ENCODE measurements at regions not wholly inside any gene's neighbourhood (a gene's known extent, or its start where the extent isn't known, plus 50 kb on each side); places are given as distances from the start of the nearest gene placed in this dataset.

GRCh38 chr9:75612205-75612604 lies 278.3 kb upstream of the PCSK5 start:
- ChIA-PET CTCF (interaction anchor here (0.9 kb wide), 1 partner anchor 11 kb away, joined by 3 read pairs; no protein-coding TSS in a partner anchor), POLR2A (no interaction called here)
- Histone ChIP-seq H3K4me3 (ENCODE audit: low read depth in 2 of 2, low read length in 1 of 2) (no peak overlapping the region), H3K4me2 (no peak overlapping the region), H3K27ac (ENCODE audit: low read depth in 2 of 2, low read length in 1 of 2) (no peak overlapping the region), H3K79me2 (ENCODE audit: insufficient read depth) (no peaks in the 10 kb centered on the region), H3K4me1 (ENCODE audit: control insufficient read depth in 1 of 2, insufficient read depth in 2 of 2, low read depth in 1 of 2, low read length in 1 of 2) (no peaks in the 10 kb centered on the region), H3F3A (replicated peaks; ENCODE audit: insufficient read depth) (no peaks in the 10 kb centered on the region), H2AFZ (ENCODE audit: low read depth) (no peak overlapping the region), H3K9ac (no peak overlapping the region), H4K20me1 (ENCODE audit: insufficient read depth) (no peaks in the 10 kb centered on the region), H3K27me3 (ENCODE audit: insufficient read depth) (no peaks in the 10 kb centered on the region), H3K9me3 (no peaks in the 10 kb centered on the region), H3K36me3 (replicated peaks in 1 of 2; ENCODE audit: control insufficient read depth in 1 of 2, insufficient read depth in 2 of 2, low read length in 1 of 2) (no peaks in the 10 kb centered on the region), H3K9me2 (no peaks in the 10 kb centered on the region)
- no peak for DNase-seq
- TF ChIP-seq CHD2 (IDR thresholded peaks at IDR 0.05; ENCODE audit: low read length, partially characterized antibody) (no peak), RAD21 (IDR thresholded peaks at IDR 0.05; ENCODE audit: low read length) (no peak), MEF2A (IDR thresholded peaks at IDR 0.05; ENCODE audit: borderline replicate concordance, low read depth) (no peak), GATA2 (CRISPR knock-in tag; IDR thresholded peaks at IDR 0.05) (no peak), FOSL2 (IDR thresholded peaks at IDR 0.05; ENCODE audit: borderline replicate concordance, low read depth) (no peak), JUND (IDR thresholded peaks at IDR 0.05) (no peak), RFX5 (IDR thresholded peaks at IDR 0.05; ENCODE audit: low read length) (no peak), EZH2phosphoT487 (IDR thresholded peaks at IDR 0.05; ENCODE audit: borderline replicate concordance, low read depth) (no peak), FOXM1 (IDR thresholded peaks at IDR 0.05; ENCODE audit: low read depth) (no peak)
- TF ChIP-seq, protein P1, sequence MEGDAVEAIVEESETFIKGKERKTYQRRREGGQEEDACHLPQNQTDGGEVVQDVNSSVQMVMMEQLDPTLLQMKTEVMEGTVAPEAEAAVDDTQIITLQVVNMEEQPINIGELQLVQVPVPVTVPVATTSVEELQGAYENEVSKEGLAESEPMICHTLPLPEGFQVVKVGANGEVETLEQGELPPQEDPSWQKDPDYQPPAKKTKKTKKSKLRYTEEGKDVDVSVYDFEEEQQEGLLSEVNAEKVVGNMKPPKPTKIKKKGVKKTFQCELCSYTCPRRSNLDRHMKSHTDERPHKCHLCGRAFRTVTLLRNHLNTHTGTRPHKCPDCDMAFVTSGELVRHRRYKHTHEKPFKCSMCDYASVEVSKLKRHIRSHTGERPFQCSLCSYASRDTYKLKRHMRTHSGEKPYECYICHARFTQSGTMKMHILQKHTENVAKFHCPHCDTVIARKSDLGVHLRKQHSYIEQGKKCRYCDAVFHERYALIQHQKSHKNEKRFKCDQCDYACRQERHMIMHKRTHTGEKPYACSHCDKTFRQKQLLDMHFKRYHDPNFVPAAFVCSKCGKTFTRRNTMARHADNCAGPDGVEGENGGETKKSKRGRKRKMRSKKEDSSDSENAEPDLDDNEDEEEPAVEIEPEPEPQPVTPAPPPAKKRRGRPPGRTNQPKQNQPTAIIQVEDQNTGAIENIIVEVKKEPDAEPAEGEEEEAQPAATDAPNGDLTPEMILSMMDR (IDR thresholded peaks at IDR 0.05), result no peak
- TF ChIP-seq, protein P2, sequence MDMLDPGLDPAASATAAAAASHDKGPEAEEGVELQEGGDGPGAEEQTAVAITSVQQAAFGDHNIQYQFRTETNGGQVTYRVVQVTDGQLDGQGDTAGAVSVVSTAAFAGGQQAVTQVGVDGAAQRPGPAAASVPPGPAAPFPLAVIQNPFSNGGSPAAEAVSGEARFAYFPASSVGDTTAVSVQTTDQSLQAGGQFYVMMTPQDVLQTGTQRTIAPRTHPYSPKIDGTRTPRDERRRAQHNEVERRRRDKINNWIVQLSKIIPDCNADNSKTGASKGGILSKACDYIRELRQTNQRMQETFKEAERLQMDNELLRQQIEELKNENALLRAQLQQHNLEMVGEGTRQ (IDR thresholded peaks at IDR 0.05; ENCODE audit: borderline replicate concordance, low read depth, low read length), result no peak

GRCh38 chr9:75612754-75613153 lies 277.7 kb upstream of the PCSK5 start:
- H3K79me2 ChIP-seq (ENCODE audit: insufficient read depth), result no peaks in the 10 kb centered on the region
- no peak overlapping the region for H3K9ac ChIP-seq
- H3K9me2 ChIP-seq, result no peaks in the 10 kb centered on the region
- DNase-seq, result no peak
- no peaks in the 10 kb centered on the region for H3K4me1 ChIP-seq (ENCODE audit: control insufficient read depth in 1 of 2, insufficient read depth in 2 of 2, low read depth in 1 of 2, low read length in 1 of 2)
- CTCF ChIA-PET, result interaction anchor here (0.9 kb wide), 1 partner anchor 11 kb away, joined by 3 read pairs; no protein-coding TSS in a partner anchor
- no peaks in the 10 kb centered on the region for H3K27me3 ChIP-seq (ENCODE audit: insufficient read depth)
- H3K9me3 ChIP-seq, result no peaks in the 10 kb centered on the region
- H2AFZ ChIP-seq (ENCODE audit: low read depth), result no peak overlapping the region
- H3K27ac ChIP-seq (ENCODE audit: low read depth in 2 of 2, low read length in 1 of 2), result no peak overlapping the region
- POLR2A ChIA-PET, result no interaction called here
- H4K20me1 ChIP-seq (ENCODE audit: insufficient read depth), result no peaks in the 10 kb centered on the region
- no peaks in the 10 kb centered on the region for H3K36me3 ChIP-seq (replicated peaks in 1 of 2; ENCODE audit: control insufficient read depth in 1 of 2, insufficient read depth in 2 of 2, low read length in 1 of 2)
- 0% methylated on average over 3 of the region's 3 CpGs for WGBS (ENCODE audit: low lambda C conversion rate)
- no peak overlapping the region for H3K4me3 ChIP-seq (ENCODE audit: low read depth in 2 of 2, low read length in 1 of 2)
- H3K4me2 ChIP-seq, result no peak overlapping the region
- H3F3A ChIP-seq (replicated peaks; ENCODE audit: insufficient read depth), result no peaks in the 10 kb centered on the region
- TF ChIP-seq NFIC (IDR thresholded peaks at IDR 0.05; ENCODE audit: borderline replicate concordance) (no peak), SIN3A (IDR thresholded peaks at IDR 0.05; ENCODE audit: borderline replicate concordance, low read depth, low read length) (no peak), FOXM1 (IDR thresholded peaks at IDR 0.05; ENCODE audit: low read depth) (no peak), JUND (IDR thresholded peaks at IDR 0.05) (no peak), TCF12 (IDR thresholded peaks at IDR 0.05) (no peak), TAF1 (IDR thresholded peaks at IDR 0.05; ENCODE audit: borderline replicate concordance, low read depth, low read length) (no peak), MXI1 (IDR thresholded peaks at IDR 0.05; ENCODE audit: low read depth, low read length) (no peak), RAD21 (IDR thresholded peaks at IDR 0.05; ENCODE audit: low read length) (no peak), FOSL2 (IDR thresholded peaks at IDR 0.05; ENCODE audit: borderline replicate concordance, low read depth) (no peak), GATA2 (CRISPR knock-in tag; IDR thresholded peaks at IDR 0.05) (no peak), MEF2A (IDR thresholded peaks at IDR 0.05; ENCODE audit: borderline replicate concordance, low read depth) (no peak), EP300 (IDR thresholded peaks at IDR 0.05; ENCODE audit: borderline replicate concordance in 1 of 2, low read depth in 1 of 2, low read length in 1 of 2) (no peak)
- TF ChIP-seq, protein P3, sequence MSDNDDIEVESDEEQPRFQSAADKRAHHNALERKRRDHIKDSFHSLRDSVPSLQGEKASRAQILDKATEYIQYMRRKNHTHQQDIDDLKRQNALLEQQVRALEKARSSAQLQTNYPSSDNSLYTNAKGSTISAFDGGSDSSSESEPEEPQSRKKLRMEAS (IDR thresholded peaks at IDR 0.05; ENCODE audit: low read depth), result no peak
- TF ChIP-seq, protein P4, sequence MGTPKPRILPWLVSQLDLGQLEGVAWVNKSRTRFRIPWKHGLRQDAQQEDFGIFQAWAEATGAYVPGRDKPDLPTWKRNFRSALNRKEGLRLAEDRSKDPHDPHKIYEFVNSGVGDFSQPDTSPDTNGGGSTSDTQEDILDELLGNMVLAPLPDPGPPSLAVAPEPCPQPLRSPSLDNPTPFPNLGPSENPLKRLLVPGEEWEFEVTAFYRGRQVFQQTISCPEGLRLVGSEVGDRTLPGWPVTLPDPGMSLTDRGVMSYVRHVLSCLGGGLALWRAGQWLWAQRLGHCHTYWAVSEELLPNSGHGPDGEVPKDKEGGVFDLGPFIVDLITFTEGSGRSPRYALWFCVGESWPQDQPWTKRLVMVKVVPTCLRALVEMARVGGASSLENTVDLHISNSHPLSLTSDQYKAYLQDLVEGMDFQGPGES (IDR thresholded peaks at IDR 0.05; ENCODE audit: low read depth, low read length), result no peak
- TF ChIP-seq, protein P5, sequence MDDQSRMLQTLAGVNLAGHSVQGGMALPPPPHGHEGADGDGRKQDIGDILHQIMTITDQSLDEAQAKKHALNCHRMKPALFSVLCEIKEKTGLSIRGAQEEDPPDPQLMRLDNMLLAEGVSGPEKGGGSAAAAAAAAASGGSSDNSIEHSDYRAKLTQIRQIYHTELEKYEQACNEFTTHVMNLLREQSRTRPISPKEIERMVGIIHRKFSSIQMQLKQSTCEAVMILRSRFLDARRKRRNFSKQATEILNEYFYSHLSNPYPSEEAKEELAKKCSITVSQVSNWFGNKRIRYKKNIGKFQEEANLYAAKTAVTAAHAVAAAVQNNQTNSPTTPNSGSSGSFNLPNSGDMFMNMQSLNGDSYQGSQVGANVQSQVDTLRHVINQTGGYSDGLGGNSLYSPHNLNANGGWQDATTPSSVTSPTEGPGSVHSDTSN (IDR thresholded peaks at IDR 0.05), result no peak
- TF ChIP-seq, protein P1 (IDR thresholded peaks at IDR 0.05), result no peak
